NOMO-1 treated with DMSO at 0.1 percent for 48 hours (cell line): ENCODE measurements at regions not wholly inside any gene's neighbourhood (a gene's known extent, or its start where the extent isn't known, plus 50 kb on each side); places are given as distances from the start of the nearest gene placed in this dataset.

Experiments
- DNase-seq: peaks from one replicate; lab custom pipeline; 2025; ENCODE audit not compliant: unreplicated experiment; lab: John Stamatoyannopoulos, UW

GRCh38 chr14:65928995-65929394, 516.5 kb downstream of the FUT8 start:
- no peak for DNase-seq

- DNase-seq = no peak
Observed at GRCh38 chr14:65933400-65934069, 521.0 kb downstream of the FUT8 start.

DNA sequence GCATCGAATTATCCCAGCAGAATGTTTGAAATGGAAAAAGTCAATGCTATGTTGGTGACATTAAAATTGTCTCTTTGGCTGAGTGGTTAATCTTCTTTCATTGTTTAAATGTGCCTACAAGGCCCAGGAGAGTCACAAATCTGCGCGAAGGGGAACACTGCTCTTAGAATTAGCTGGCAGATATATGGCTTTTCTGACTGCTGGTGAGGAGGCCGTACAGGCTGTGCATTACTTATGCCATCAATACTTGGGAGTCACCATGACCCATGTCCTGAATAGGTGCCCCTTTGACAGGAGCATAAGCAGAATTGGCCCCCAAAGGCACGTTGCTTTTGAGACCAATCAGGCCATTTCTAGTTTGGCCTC, 521.5 kb downstream of the FUT8 start:
- no peak for DNase-seq

- DNase-seq = no peak
Observed at GRCh38 chr14:65936342-65936975, 523.9 kb downstream of the FUT8 start.

- no peak for DNase-seq
Observed at GRCh38 chr14:65937079-65937959, 524.8 kb downstream of the FUT8 start.

DNA sequence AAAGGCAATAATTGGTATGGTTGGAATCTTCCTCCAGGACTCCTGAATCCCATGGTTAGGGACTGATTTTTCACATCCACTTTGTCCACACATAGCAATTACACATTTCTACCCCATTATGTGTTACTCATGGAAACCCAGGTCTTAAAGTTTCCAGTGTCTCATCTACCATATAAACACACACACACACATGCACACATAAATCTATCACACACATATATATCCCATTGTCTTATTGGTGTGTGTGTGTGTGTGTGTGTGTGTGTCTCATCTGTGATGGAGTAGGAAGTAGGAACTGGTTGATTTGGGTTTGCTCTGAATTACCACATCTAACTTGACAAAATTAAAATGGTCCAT, 525.4 kb downstream of the FUT8 start:
- DNase-seq = no peak

- DNase-seq = no peak
Observed at GRCh38 chr14:65938738-65939137, 526.2 kb downstream of the FUT8 start.

GRCh38 chr14:65939184-65939583, 526.7 kb downstream of the FUT8 start:
- DNase-seq = no peak

- DNase-seq = peak; percentile 32
Observed at GRCh38 chr14:65940056-65940735, 527.7 kb downstream of the FUT8 start.

DNA sequence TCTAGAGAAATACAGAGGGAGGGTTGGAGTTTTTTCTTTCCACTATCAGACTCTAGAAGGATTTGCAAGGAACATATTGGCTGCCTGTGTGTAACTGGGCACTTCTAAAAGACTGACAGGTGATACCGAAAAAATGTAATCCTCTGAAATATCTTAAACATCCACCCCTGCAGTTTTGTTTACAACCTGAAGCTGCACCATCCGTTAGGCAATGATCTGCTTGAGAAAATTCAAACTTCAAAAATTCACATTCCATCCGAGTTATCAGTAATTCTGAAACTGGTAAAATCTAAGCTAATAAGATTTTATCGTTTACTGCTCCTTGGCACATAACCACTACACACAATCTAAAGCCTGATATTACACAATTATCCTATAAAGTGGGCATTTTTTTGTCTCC, 528.6 kb downstream of the FUT8 start:
- DNase-seq = no peak

DNA sequence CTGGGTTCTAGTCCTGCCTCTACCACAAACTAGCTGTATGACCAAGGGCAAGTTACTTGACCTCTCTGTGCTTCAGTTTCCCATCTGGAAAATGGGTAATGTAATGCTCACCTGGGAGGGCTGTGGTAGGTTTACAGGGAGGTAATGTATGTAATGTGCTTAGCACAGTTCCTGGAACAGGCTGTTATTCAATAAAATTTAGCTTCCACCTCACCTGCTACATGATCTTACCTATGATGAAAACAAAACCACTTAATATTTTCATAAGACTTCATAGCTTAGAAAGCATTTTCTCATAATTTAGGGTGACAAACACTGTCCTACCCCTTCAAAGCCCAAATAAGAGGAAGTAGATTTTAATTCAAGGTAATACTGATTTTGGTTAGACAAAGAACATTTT, 530.6 kb downstream of the FUT8 start:
- no peak for DNase-seq

GRCh38 chr14:65943916-65944410, 531.4 kb downstream of the FUT8 start:
- DNase-seq = no peak

GRCh38 chr14:65945327-65945726, 532.8 kb downstream of the FUT8 start:
- DNase-seq = no peak

GRCh38 chr14:65946494-65946893, 534.0 kb downstream of the FUT8 start:
- no peak for DNase-seq

- no peak for DNase-seq
Observed at GRCh38 chr14:65948302-65948701, 535.8 kb downstream of the FUT8 start.

DNA sequence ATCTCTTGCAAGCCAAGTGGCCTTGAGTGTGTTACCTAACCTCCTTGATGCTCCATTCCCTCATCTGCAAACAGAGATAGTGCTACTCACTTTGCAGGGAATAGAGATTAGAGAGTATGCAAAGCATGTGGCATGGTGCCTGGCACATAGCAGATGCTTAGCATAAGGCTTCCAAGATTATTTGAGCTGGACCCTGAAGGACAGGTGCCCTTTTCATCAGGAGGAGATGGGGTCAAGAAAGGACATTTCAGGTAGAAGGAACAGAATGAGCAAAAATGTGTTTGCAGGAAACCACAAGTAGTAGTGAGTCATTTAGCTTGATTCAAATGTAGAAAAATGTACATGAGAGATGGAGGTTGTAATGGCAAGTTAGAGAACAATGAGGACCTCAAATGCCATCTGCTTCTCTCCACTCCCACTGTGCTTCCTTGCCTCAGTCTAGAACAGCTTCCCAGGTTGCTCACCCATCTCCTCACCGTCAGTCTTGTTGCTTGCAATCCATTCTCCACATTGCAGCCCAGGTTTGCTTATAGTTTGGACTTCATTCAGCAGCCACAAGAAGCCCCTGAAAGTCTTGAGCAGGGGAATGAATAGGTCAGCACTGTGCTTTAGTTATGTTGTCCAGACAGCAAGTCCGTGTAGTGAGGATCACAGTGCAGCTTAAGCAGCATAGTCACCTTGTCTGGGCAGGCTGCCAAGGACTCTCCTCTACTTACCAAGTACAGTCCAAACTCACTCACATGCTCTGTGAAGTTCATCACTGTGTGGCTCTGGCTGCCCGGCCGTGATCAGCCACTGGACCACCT, 536.3 kb upstream of the CCDC196 start:
- no peak for DNase-seq

DNA sequence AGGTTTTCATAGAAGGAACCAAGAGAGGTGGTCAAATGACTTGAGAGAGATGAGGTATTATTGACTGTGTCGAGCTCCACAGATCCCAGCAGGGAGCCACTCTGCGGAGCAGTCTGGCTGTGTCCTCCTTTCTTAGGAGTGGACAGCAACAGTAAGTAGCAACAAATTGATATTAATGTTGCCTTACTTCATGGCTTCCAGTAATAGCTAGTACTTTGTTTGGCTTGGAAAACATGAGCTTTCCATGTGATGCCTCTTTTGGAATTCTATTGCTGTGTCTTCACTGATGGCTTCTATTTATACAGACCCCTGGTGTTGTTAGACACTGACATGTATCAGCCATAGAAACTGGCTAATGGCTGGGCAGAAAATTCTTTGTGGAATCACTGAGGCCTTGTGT, 531.2 kb upstream of the CCDC196 start:
- no peak for DNase-seq

GRCh38 chr14:65957631-65958205, 528.5 kb upstream of the CCDC196 start:
- DNase-seq = no peak

- peak; percentile 36 for DNase-seq
Observed at GRCh38 chr14:65958664-65959562, 527.3 kb upstream of the CCDC196 start.
